ENCODE measurements at regions not wholly inside any gene's neighbourhood (a gene's known extent, or its start where the extent isn't known, plus 50 kb on each side); places are given as distances from the start of the nearest gene placed in this dataset.

DNA sequence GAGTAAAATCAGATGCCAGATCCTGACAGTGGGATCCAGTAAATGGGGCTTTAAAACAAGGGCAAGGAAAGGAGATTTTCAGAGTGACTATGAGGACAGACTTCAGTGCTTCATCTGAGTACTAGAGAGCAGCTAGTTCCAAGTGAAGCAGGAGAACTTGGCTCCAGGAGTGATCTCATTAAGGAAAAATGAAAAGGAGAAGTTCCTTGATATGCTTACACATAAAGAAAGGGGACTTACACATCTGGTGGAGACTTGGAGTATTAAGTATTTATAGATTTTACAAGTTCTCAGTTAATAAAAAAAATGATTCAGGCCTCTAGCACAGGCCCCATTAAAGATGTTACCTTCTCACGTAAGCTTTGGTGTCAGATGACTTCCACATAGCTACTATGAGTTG, 105.8 kb downstream of the ICOS start:
- Histone ChIP-seq H3K27me3 (ENCODE audit: control insufficient read depth, insufficient read depth, low read length) (no peaks in the 10 kb centered on the region), H3K9me3 (ENCODE audit: control insufficient read depth, insufficient read depth, low read length) (no peaks in the 10 kb centered on the region), H3K4me3 (ENCODE audit: low read depth, low read length) (no peak overlapping the region), H3K27ac (ENCODE audit: low read depth, low read length) (no peak overlapping the region), H3K36me3 (ENCODE audit: control insufficient read depth, insufficient read depth, low read length) (no peaks in the 10 kb centered on the region), H3K4me1 (ENCODE audit: control insufficient read depth, insufficient read depth, low read length) (no peaks in the 10 kb centered on the region)
- DNase-seq (ENCODE audit: low read depth in 4 of 6, low spot score in 6 of 6), result no peak
- no CpG with 5 or more reads among the region's 1 CpG for WGBS (ENCODE audit: insufficient coverage)

GRCh38 chr2:204046145-204046544, 109.6 kb downstream of the ICOS start:
- H3K36me3 ChIP-seq (ENCODE audit: control insufficient read depth, insufficient read depth, low read length), result no peaks in the 10 kb centered on the region
- no peaks in the 10 kb centered on the region for H3K4me1 ChIP-seq (ENCODE audit: control insufficient read depth, insufficient read depth, low read length)
- no CpG with 5 or more reads among the region's 2 CpGs for WGBS (ENCODE audit: insufficient coverage)
- H3K4me3 ChIP-seq (ENCODE audit: low read depth, low read length), result no peak overlapping the region
- no peak for DNase-seq (ENCODE audit: low read depth in 4 of 6, low spot score in 6 of 6)
- H3K27me3 ChIP-seq (ENCODE audit: control insufficient read depth, insufficient read depth, low read length), result no peaks in the 10 kb centered on the region
- H3K27ac ChIP-seq (ENCODE audit: low read depth, low read length), result no peak overlapping the region
- no peaks in the 10 kb centered on the region for H3K9me3 ChIP-seq (ENCODE audit: control insufficient read depth, insufficient read depth, low read length)

GRCh38 chr2:204049635-204050034, 113.1 kb downstream of the ICOS start:
- DNase-seq (ENCODE audit: low read depth in 4 of 6, low spot score in 6 of 6), result no peak
- H3K4me3 ChIP-seq (ENCODE audit: low read depth, low read length), result no peak overlapping the region
- H3K27me3 ChIP-seq (ENCODE audit: control insufficient read depth, insufficient read depth, low read length), result no peaks in the 10 kb centered on the region
- H3K36me3 ChIP-seq (ENCODE audit: control insufficient read depth, insufficient read depth, low read length), result no peaks in the 10 kb centered on the region
- no peaks in the 10 kb centered on the region for H3K9me3 ChIP-seq (ENCODE audit: control insufficient read depth, insufficient read depth, low read length)
- no peaks in the 10 kb centered on the region for H3K4me1 ChIP-seq (ENCODE audit: control insufficient read depth, insufficient read depth, low read length)
- H3K27ac ChIP-seq (ENCODE audit: low read depth, low read length), result no peak overlapping the region

DNA sequence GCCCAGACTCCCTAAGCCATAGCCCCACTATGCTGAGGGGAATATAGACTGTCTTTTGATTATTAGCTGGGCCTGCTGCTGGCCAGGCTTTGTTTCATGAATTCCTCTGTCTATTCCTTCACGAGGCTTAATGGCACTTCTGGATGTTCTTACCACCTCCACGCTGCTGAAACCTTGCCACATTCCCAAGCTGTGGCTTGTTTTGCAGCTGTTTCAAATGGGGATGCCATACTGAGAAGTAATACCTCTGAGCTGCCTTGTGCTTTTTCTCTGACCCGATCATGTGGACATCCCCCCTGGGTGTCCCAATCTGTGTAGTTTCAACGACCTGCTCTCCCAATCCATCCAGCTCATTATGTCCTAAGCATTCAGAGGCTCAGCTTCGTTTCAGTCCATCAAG, 114.1 kb downstream of the ICOS start:
- Histone ChIP-seq H3K4me1 (ENCODE audit: control insufficient read depth, insufficient read depth, low read length) (no peaks in the 10 kb centered on the region), H3K9me3 (ENCODE audit: control insufficient read depth, insufficient read depth, low read length) (no peaks in the 10 kb centered on the region), H3K4me3 (ENCODE audit: low read depth, low read length) (no peak overlapping the region), H3K36me3 (ENCODE audit: control insufficient read depth, insufficient read depth, low read length) (no peaks in the 10 kb centered on the region), H3K27ac (ENCODE audit: low read depth, low read length) (no peak overlapping the region), H3K27me3 (ENCODE audit: control insufficient read depth, insufficient read depth, low read length) (no peaks in the 10 kb centered on the region)
- 66% methylated on average over 2 of the region's 5 CpGs for WGBS (ENCODE audit: insufficient coverage)
- DNase-seq (ENCODE audit: low read depth in 4 of 6, low spot score in 6 of 6), result peak in 1 of 6 donors; percentile 65

DNA sequence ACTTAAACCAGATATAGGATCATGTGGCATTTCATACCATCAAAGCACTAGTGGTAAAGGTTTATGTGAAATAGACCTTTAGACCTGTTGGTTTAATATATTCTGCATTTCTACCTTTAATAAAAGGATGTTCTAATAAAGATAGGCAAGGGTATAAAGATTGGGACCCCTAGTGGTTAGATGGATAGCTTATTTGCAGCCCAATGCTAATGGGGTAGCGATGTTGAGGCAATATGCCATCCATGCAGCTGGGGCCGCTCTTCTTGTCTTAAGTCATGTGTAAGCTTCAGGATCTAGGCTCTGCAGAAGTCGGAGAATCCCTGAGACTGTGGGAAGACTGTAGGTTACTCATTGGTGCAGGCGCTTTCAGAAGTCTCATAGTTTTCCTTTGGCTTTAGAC, 114.9 kb downstream of the ICOS start:
- H3K27me3 ChIP-seq (ENCODE audit: control insufficient read depth, insufficient read depth, low read length), result no peaks in the 10 kb centered on the region
- peak in 1 of 6 donors; percentile 14 for DNase-seq (ENCODE audit: low read depth in 4 of 6, low spot score in 6 of 6)
- no peak overlapping the region for H3K4me3 ChIP-seq (ENCODE audit: low read depth, low read length)
- H3K36me3 ChIP-seq (ENCODE audit: control insufficient read depth, insufficient read depth, low read length), result no peaks in the 10 kb centered on the region
- no peaks in the 10 kb centered on the region for H3K9me3 ChIP-seq (ENCODE audit: control insufficient read depth, insufficient read depth, low read length)
- H3K27ac ChIP-seq (ENCODE audit: low read depth, low read length), result no peak overlapping the region
- 96% methylated on average over 4 of the region's 4 CpGs for WGBS (ENCODE audit: insufficient coverage)
- no peaks in the 10 kb centered on the region for H3K4me1 ChIP-seq (ENCODE audit: control insufficient read depth, insufficient read depth, low read length)

DNA sequence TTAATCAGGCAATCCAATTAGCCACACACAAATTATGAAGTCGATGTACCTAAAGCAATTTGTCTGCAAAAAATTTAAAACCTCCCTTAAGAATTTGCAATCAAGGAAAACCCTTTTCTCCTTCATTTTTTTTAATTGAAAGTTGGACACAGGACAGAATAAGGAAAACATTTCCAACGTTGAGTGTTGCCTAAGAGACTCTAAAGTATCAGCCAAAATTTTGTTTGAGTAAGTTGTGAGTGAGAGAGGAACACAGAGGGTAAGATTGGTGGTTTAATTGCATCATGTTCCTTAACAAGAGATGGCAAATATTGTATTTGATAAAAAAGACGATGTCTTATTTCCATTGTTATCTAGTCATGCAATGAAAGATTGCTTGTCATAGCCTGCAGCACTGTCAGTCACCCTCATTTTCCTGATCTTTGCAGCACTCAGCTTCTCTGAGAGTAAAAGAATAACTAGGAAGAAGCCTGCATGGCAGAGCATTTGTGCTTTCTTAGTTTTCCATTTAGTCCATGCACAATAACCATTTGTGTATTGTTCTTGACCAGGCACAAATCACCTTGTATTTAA, 115.5 kb downstream of the ICOS start:
- H3K27ac ChIP-seq (ENCODE audit: low read depth, low read length), result no peak overlapping the region
- H3K36me3 ChIP-seq (ENCODE audit: control insufficient read depth, insufficient read depth, low read length), result no peaks in the 10 kb centered on the region
- peak in 1 of 6 donors; percentile 27 for DNase-seq (ENCODE audit: low read depth in 4 of 6, low spot score in 6 of 6)
- no peak overlapping the region for H3K4me3 ChIP-seq (ENCODE audit: low read depth, low read length)
- no peaks in the 10 kb centered on the region for H3K27me3 ChIP-seq (ENCODE audit: control insufficient read depth, insufficient read depth, low read length)
- no peaks in the 10 kb centered on the region for H3K4me1 ChIP-seq (ENCODE audit: control insufficient read depth, insufficient read depth, low read length)
- no peaks in the 10 kb centered on the region for H3K9me3 ChIP-seq (ENCODE audit: control insufficient read depth, insufficient read depth, low read length)
- 0% methylated on average over 1 of the region's 3 CpGs for WGBS (ENCODE audit: insufficient coverage)

GRCh38 chr2:204059016-204059415, 122.5 kb downstream of the ICOS start:
- Histone ChIP-seq H3K4me1 (ENCODE audit: control insufficient read depth, insufficient read depth, low read length) (no peaks in the 10 kb centered on the region), H3K27ac (ENCODE audit: low read depth, low read length) (no peak overlapping the region), H3K36me3 (ENCODE audit: control insufficient read depth, insufficient read depth, low read length) (no peaks in the 10 kb centered on the region), H3K27me3 (ENCODE audit: control insufficient read depth, insufficient read depth, low read length) (no peaks in the 10 kb centered on the region), H3K4me3 (ENCODE audit: low read depth, low read length) (no peak overlapping the region), H3K9me3 (ENCODE audit: control insufficient read depth, insufficient read depth, low read length) (no peaks in the 10 kb centered on the region)
- 57% methylated on average over 1 of the region's 5 CpGs for WGBS (ENCODE audit: insufficient coverage)
- DNase-seq (ENCODE audit: low read depth in 4 of 6, low spot score in 6 of 6), result peak in 2 of 6 donors; percentile 9 to 74

GRCh38 chr2:204060841-204061240, 124.3 kb downstream of the ICOS start:
- Histone ChIP-seq H3K4me1 (ENCODE audit: control insufficient read depth, insufficient read depth, low read length) (no peaks in the 10 kb centered on the region), H3K27ac (ENCODE audit: low read depth, low read length) (no peak overlapping the region), H3K4me3 (ENCODE audit: low read depth, low read length) (no peak overlapping the region), H3K27me3 (ENCODE audit: control insufficient read depth, insufficient read depth, low read length) (no peaks in the 10 kb centered on the region), H3K36me3 (ENCODE audit: control insufficient read depth, insufficient read depth, low read length) (no peaks in the 10 kb centered on the region), H3K9me3 (ENCODE audit: control insufficient read depth, insufficient read depth, low read length) (no peaks in the 10 kb centered on the region)
- peak in 2 of 6 donors; percentile 10 to 67 for DNase-seq (ENCODE audit: low read depth in 4 of 6, low spot score in 6 of 6)
- WGBS (ENCODE audit: insufficient coverage), result 50% methylated on average over 1 of the region's 4 CpGs

- 75% methylated on average over 4 of the region's 4 CpGs for WGBS (ENCODE audit: insufficient coverage)
- no peak overlapping the region for H3K4me3 ChIP-seq (ENCODE audit: low read depth, low read length)
- DNase-seq (ENCODE audit: low read depth in 4 of 6, low spot score in 6 of 6), result peak in 2 of 6 donors; percentile 44 to 69
- H3K27me3 ChIP-seq (ENCODE audit: control insufficient read depth, insufficient read depth, low read length), result no peaks in the 10 kb centered on the region
- no peaks in the 10 kb centered on the region for H3K4me1 ChIP-seq (ENCODE audit: control insufficient read depth, insufficient read depth, low read length)
- no peaks in the 10 kb centered on the region for H3K9me3 ChIP-seq (ENCODE audit: control insufficient read depth, insufficient read depth, low read length)
- H3K36me3 ChIP-seq (ENCODE audit: control insufficient read depth, insufficient read depth, low read length), result no peaks in the 10 kb centered on the region
- H3K27ac ChIP-seq (ENCODE audit: low read depth, low read length), result no peak overlapping the region
Observed at GRCh38 chr2:204061241-204061640, 124.7 kb downstream of the ICOS start.

- H3K4me3 ChIP-seq (ENCODE audit: low read depth, low read length), result no peak overlapping the region
- H3K27ac ChIP-seq (ENCODE audit: low read depth, low read length), result no peak overlapping the region
- H3K27me3 ChIP-seq (ENCODE audit: control insufficient read depth, insufficient read depth, low read length), result no peaks in the 10 kb centered on the region
- H3K4me1 ChIP-seq (ENCODE audit: control insufficient read depth, insufficient read depth, low read length), result no peaks in the 10 kb centered on the region
- H3K9me3 ChIP-seq (ENCODE audit: control insufficient read depth, insufficient read depth, low read length), result no peaks in the 10 kb centered on the region
- WGBS (ENCODE audit: insufficient coverage), result 100% methylated on average over 3 of the region's 5 CpGs
- no peak for DNase-seq (ENCODE audit: low read depth in 4 of 6, low spot score in 6 of 6)
- H3K36me3 ChIP-seq (ENCODE audit: control insufficient read depth, insufficient read depth, low read length), result no peaks in the 10 kb centered on the region
Observed at GRCh38 chr2:204064119-204064518, 127.6 kb downstream of the ICOS start.

Measured in spinal cord (tissue), 9 donors.